NCI-H2081 treated with DMSO at 0.1 percent for 48 hours (cell line): ENCODE measurements at regions not wholly inside any gene's neighbourhood (a gene's known extent, or its start where the extent isn't known, plus 50 kb on each side); places are given as distances from the start of the nearest gene placed in this dataset.

ENCODE experiments used
- DNase-seq: peaks from one replicate; lab custom pipeline; 2025; lab: John Stamatoyannopoulos, UW

- no peak for DNase-seq
These were observed 1144.4 kb downstream of the NLGN4X start for GRCh38 chrX:5084279-5084678.

GRCh38 chrX:5082705-5083104 lies 1146.0 kb downstream of the NLGN4X start:
- no peak for DNase-seq

GRCh38 chrX:5080791-5081190 lies 1147.9 kb downstream of the NLGN4X start:
- DNase-seq: no peak

- no peak for DNase-seq
These were observed 1160.1 kb downstream of the NLGN4X start for GRCh38 chrX:5068550-5068949.

GRCh38 chrX:5057786-5058185 lies 1170.9 kb downstream of the NLGN4X start:
- no peak for DNase-seq

- DNase-seq: no peak
These were observed 1173.8 kb downstream of the NLGN4X start for GRCh38 chrX:5054852-5055251.

GRCh38 chrX:5051831-5052491 lies 1176.7 kb downstream of the NLGN4X start:
- no peak for DNase-seq

GRCh38 chrX:5042563-5042962 lies 1186.1 kb downstream of the NLGN4X start:
- no peak for DNase-seq

- DNase-seq: no peak
These were observed 1196.9 kb downstream of the NLGN4X start for GRCh38 chrX:5031792-5032191.

- DNase-seq: no peak
These were observed 1213.2 kb downstream of the NLGN4X start for GRCh38 chrX:5015451-5015850.

- no peak for DNase-seq
These were observed 1233.8 kb downstream of the NLGN4X start for GRCh38 chrX:4994855-4995254.

- no peak for DNase-seq
These were observed 1250.1 kb downstream of the NLGN4X start for GRCh38 chrX:4978613-4979012.

- DNase-seq: no peak
These were observed 1257.0 kb downstream of the NLGN4X start for GRCh38 chrX:4971646-4972045.

- no peak for DNase-seq
These were observed 1250.7 kb upstream of the PRKX start for GRCh38 chrX:4964112-4964511.

- DNase-seq: no peak
These were observed 1250.0 kb upstream of the PRKX start for GRCh38 chrX:4963432-4963831.

GRCh38 chrX:4944767-4945166 lies 1231.3 kb upstream of the PRKX start:
- DNase-seq: no peak

GRCh38 chrX:4936315-4936714 lies 1222.9 kb upstream of the PRKX start:
- DNase-seq: no peak

- DNase-seq: no peak
These were observed 1222.4 kb upstream of the PRKX start for GRCh38 chrX:4935846-4936245.

GRCh38 chrX:4935401-4935800 lies 1222.0 kb upstream of the PRKX start:
- no peak for DNase-seq

- no peak for DNase-seq
These were observed 1219.3 kb upstream of the PRKX start for GRCh38 chrX:4932790-4933189.

- no peak for DNase-seq
These were observed 1217.0 kb upstream of the PRKX start for GRCh38 chrX:4930426-4930825.

- DNase-seq: no peak
These were observed 1212.5 kb upstream of the PRKX start for GRCh38 chrX:4925911-4926310.

GRCh38 chrX:4909348-4909747 lies 1195.9 kb upstream of the PRKX start:
- DNase-seq: no peak

GRCh38 chrX:4905576-4905975 lies 1192.1 kb upstream of the PRKX start:
- DNase-seq: no peak

GRCh38 chrX:4881277-4881676 lies 1167.8 kb upstream of the PRKX start:
- DNase-seq: no peak
